ENCODE measurements at regions not wholly inside any gene's neighbourhood (a gene's known extent, or its start where the extent isn't known, plus 50 kb on each side); places are given as distances from the start of the nearest gene placed in this dataset.

DNA sequence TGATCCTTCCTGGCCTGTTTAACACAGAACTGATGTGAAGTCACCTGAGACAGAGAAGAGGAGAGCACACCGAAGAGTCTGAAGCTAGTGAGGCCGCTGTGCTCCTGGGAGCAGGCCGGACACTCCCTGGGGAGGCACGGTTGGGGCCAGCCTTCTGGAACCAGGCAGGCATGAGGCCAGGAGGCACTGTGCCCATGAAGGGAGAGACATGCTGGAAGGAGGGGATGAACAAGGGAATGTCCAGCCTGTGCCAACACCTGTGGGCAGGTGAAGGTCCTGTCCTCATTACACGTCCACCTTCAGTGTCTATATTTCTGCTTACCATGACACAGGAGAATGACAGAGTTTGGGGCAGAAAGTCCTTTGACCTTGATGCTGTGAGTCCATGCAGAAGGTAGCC is 183.8 kb upstream of the S1PR3 start:
- Histone ChIP-seq H3K79me2 (ENCODE audit: insufficient read depth, low read length) (no peaks in the 10 kb centered on the region), H3K4me1 (ENCODE audit: control insufficient read depth in 1 of 2, insufficient read depth in 2 of 2, low read length in 2 of 2) (no peaks in the 10 kb centered on the region), H3K9ac (ENCODE audit: insufficient read depth, low read length, poor library complexity, severe bottlenecking) (no peak overlapping the region), H3K27ac (ENCODE audit: low read depth in 1 of 2, low read length in 2 of 2) (no peak overlapping the region), H3K27me3 (ENCODE audit: control insufficient read depth in 2 of 2, insufficient read depth in 2 of 2, low read length in 2 of 2) (peaks cover 15 to 47% of the 10 kb centered on the region in 2 donors), H2AFZ (ENCODE audit: insufficient read depth, low read depth, low read length, poor library complexity, severe bottlenecking) (no peak overlapping the region), H3K36me3 (replicated peaks in 1 of 2; ENCODE audit: control insufficient read depth in 1 of 2, insufficient read depth in 2 of 2, low read length in 2 of 2) (no peaks in the 10 kb centered on the region), H3K4me3 (replicated peaks in 1 of 3; ENCODE audit: low read depth in 2 of 3, low read length in 3 of 3) (no peak overlapping the region), H4K20me1 (ENCODE audit: insufficient read depth, low read length) (no peaks in the 10 kb centered on the region), H3K9me3 (replicated peaks in 1 of 2; ENCODE audit: control insufficient read depth in 1 of 2, insufficient read depth in 1 of 2, low read length in 2 of 2) (no peaks in the 10 kb centered on the region), H3K4me2 (replicated peaks; ENCODE audit: extremely low read depth, low read length, poor library complexity, severe bottlenecking) (no peak overlapping the region)
- no peaks in the 10 kb centered on the region for H3K36me3 Mint-ChIP-seq
- H3K9me3 Mint-ChIP-seq = peaks cover 0 to 11% (median 4%) of the 10 kb centered on the region in 7 donors
- intact Hi-C loops (cut with micrococcal nuclease) = no loop called here
- DNase-seq = no peak
- WGBS (ENCODE audit: insufficient coverage) = 96% methylated on average over 4 of the region's 5 CpGs
- H3K27ac Mint-ChIP-seq = peak overlapping the region in 1 of 7 donors; percentile 15
- H3K27me3 Mint-ChIP-seq (ENCODE audit: low read depth in 3 of 3) = peaks cover 24 to 51% (median 49%) of the 10 kb centered on the region in 3 donors
- TF ChIP-seq, protein P1, sequence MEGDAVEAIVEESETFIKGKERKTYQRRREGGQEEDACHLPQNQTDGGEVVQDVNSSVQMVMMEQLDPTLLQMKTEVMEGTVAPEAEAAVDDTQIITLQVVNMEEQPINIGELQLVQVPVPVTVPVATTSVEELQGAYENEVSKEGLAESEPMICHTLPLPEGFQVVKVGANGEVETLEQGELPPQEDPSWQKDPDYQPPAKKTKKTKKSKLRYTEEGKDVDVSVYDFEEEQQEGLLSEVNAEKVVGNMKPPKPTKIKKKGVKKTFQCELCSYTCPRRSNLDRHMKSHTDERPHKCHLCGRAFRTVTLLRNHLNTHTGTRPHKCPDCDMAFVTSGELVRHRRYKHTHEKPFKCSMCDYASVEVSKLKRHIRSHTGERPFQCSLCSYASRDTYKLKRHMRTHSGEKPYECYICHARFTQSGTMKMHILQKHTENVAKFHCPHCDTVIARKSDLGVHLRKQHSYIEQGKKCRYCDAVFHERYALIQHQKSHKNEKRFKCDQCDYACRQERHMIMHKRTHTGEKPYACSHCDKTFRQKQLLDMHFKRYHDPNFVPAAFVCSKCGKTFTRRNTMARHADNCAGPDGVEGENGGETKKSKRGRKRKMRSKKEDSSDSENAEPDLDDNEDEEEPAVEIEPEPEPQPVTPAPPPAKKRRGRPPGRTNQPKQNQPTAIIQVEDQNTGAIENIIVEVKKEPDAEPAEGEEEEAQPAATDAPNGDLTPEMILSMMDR (IDR thresholded peaks at IDR 0.05) = no peak
- peaks cover 8% of the 10 kb centered on the region for H3K4me1 Mint-ChIP-seq
- H3K4me3 Mint-ChIP-seq = no peak overlapping the region

DNA sequence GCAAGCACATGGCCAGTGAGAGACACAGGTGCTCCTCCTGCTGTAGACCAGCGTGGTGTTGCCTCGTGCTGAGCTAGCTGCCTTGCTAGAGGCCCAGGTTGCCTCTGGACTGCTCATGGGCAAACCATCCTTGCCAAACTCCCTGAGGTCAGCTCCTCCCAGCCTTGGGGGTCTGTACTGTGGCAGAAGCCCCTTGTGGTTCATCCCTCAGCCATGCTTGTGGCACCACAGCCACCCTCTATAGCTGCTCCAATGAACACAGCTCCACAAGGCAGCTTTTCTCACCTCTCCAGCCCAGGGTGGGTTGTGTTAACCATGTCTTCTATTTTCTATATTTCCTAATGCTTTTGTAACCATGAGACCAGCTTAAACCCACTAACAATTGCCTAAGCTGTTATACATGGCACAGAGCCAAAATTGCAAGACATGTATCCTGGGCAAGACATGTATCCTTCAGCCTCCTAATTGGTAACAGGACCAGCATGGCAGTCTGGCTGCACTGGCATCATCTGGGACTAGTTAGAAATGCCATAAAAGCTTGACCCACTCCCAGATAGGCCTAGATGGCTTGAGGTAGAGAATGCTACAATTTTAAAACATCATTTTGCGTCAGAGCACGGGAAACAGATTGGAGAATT is 183.1 kb upstream of the S1PR3 start:
- Histone ChIP-seq H3K9me3 (replicated peaks in 1 of 2; ENCODE audit: control insufficient read depth in 1 of 2, insufficient read depth in 1 of 2, low read length in 2 of 2) (no peaks in the 10 kb centered on the region), H3K79me2 (ENCODE audit: insufficient read depth, low read length) (no peaks in the 10 kb centered on the region), H3K4me2 (replicated peaks; ENCODE audit: extremely low read depth, low read length, poor library complexity, severe bottlenecking) (no peak overlapping the region), H3K4me1 (ENCODE audit: control insufficient read depth in 1 of 2, insufficient read depth in 2 of 2, low read length in 2 of 2) (no peaks in the 10 kb centered on the region), H2AFZ (ENCODE audit: insufficient read depth, low read depth, low read length, poor library complexity, severe bottlenecking) (no peak overlapping the region), H4K20me1 (ENCODE audit: insufficient read depth, low read length) (no peaks in the 10 kb centered on the region), H3K27me3 (ENCODE audit: control insufficient read depth in 2 of 2, insufficient read depth in 2 of 2, low read length in 2 of 2) (peaks cover 11 to 45% of the 10 kb centered on the region in 2 donors), H3K36me3 (replicated peaks in 1 of 2; ENCODE audit: control insufficient read depth in 1 of 2, insufficient read depth in 2 of 2, low read length in 2 of 2) (no peaks in the 10 kb centered on the region), H3K9ac (ENCODE audit: insufficient read depth, low read length, poor library complexity, severe bottlenecking) (no peak overlapping the region), H3K4me3 (replicated peaks in 1 of 3; ENCODE audit: low read depth in 2 of 3, low read length in 3 of 3) (no peak overlapping the region), H3K27ac (ENCODE audit: low read depth in 1 of 2, low read length in 2 of 2) (no peak overlapping the region)
- Mint-ChIP-seq H3K4me1 (peaks cover 8% of the 10 kb centered on the region), H3K9me3 (peaks cover 0 to 8% (median under 1%) of the 10 kb centered on the region in 7 donors), H3K36me3 (no peaks in the 10 kb centered on the region), H3K27me3 (ENCODE audit: low read depth in 3 of 3) (peaks cover 19 to 51% (median 51%) of the 10 kb centered on the region in 3 donors), H3K4me3 (peak overlapping the region in 1 of 2 donors; percentile 26), H3K27ac (no peak overlapping the region)
- intact Hi-C loops (cut with micrococcal nuclease) = no loop called here
- TF ChIP-seq, protein P1 (IDR thresholded peaks at IDR 0.05) = no peak
- WGBS (ENCODE audit: insufficient coverage) = 93% methylated on average over 4 of the region's 4 CpGs
- no peak for DNase-seq

All from CD14-positive monocyte (primary cell).